ENCODE measurements at regions not wholly inside any gene's neighbourhood (a gene's known extent, or its start where the extent isn't known, plus 50 kb on each side); places are given as distances from the start of the nearest gene placed in this dataset.
"Not testable (repeated sequence)": the region's sequence is repeated elsewhere in the genome, so short reads cannot be mapped to it uniquely, and the experiment has no call there.

DNA sequence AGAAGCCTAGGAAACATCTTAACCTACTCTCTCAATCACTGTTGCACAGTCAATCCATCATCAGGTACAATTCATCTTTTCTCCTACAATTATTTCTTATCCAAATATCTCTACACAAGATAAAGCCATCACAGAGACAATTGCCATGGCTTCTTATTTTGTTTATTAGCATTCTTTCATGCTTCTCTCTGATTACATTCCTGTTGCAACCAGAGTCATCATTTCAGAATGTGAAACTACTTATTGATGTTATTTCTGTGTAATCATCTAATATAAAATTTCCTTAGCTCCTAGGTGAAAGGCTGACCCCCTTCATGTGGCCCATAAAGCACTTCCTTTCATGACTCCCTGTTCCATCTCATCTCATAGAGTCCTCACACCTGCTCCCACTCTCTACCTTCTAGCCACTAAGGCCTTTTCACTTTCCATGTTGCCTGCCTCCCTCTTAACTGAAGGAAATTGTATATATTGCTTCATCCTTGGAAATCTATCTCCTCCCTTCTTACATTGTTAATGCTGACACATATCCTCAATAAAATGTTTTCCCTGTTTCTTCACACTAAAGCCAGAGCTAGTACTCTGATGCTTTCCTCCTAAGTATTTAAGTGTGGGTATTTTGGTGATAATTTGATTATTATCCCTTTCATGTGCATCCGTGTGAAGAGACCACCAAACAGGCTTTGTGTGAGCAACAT is 829.9 kb downstream of the FAT4 start:
- DNase-seq (ENCODE audit: low spot score): no peak

GRCh38 chr4:126168484-126168883 is 853.7 kb downstream of the FAT4 start:
- DNase-seq (ENCODE audit: low spot score): no peak

- DNase-seq (ENCODE audit: low spot score): no peak
Measured at GRCh38 chr4:126172126-126172525, 857.4 kb downstream of the FAT4 start.

GRCh38 chr4:126174627-126175026 is 859.9 kb downstream of the FAT4 start:
- no peak for DNase-seq (ENCODE audit: low spot score)

DNA sequence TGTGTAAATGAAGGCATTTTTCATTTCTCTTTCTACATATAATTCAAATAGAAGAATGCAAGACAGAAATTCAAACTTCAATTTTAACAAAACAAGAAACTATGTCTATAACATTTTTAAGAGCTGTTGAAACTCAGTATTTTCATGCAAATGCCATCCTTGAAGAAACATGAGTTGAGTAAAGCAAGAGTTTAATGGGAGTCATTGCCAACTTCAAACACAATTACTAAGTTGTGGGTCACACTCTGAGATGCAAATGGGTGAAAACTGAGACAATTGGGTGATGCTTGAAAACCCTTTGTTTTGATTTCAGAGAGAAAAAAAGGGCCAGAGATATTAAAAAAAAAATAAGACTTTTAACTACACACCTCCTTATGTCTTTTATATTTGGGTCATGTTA is 865.9 kb downstream of the FAT4 start:
- no peak for DNase-seq (ENCODE audit: low spot score)

DNA sequence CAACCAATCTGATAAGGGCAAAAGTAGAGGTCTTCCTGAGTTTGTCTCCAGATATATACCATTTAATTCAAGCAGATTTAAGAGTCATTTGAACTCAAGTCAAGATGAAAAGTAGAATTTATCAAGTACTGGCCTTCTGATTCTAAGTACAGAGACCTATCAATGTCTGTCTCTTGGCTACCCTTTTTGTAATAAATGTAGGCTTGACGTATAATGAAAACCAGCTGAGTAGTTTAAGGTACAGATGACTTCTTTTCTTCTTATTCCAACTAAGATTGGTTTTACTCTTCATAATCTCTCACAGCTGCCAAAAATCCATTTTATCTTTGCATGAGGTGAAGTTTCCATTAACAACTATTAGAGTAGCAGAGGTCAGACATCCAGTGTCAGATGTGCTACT is 867.6 kb downstream of the FAT4 start:
- no peak for DNase-seq (ENCODE audit: low spot score)

GRCh38 chr4:126182786-126183185 is 868.0 kb downstream of the FAT4 start:
- DNase-seq (ENCODE audit: low spot score): no peak

DNA sequence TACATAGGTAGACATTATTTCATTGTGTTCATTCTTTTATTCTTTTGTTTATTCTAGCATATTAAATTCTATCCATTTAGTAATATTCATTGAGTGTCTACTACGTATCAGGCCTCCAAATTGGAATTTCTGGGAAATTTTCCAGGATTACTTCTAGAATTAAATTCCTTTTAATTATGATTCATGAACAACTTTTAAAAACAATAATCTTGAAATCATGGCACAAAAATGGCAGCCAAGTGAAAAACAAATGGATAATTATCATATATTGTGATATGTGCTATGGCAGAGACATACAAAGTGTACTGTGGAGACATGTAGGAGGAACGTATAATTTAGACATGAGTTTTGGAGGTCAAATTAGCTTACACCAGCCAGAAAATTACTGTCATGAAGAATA is 868.5 kb downstream of the FAT4 start:
- no peak for DNase-seq (ENCODE audit: low spot score)

GRCh38 chr4:126191536-126191935 is 876.8 kb downstream of the FAT4 start:
- DNase-seq (ENCODE audit: low spot score): no peak

- no peak for DNase-seq (ENCODE audit: low spot score)
Measured at GRCh38 chr4:126192506-126192905, 877.8 kb downstream of the FAT4 start.

GRCh38 chr4:126201251-126202138 is 886.7 kb downstream of the FAT4 start:
- DNase-seq (ENCODE audit: low spot score): not testable (repeated sequence)

- no peak for DNase-seq (ENCODE audit: low spot score)
Measured at GRCh38 chr4:126202226-126202625, 887.5 kb downstream of the FAT4 start.

DNA sequence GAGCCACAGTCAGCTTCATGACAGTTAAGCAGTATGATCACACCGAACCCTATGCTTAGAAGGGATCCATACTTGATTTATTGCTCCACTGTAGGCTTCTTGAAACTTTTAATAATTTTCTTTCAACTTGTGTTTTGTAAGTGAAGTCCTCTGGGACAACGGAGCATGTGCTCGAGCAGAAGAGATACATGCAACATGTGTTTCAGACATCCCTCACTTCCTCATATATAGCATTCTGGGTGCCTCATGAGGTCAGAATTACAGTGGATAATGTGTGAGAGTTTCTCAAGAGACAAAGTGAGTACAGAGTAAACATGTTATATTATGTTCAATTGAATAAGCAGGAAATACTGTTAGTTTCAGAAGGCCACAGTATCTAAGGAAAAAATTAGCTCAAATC is 893.2 kb downstream of the FAT4 start:
- DNase-seq (ENCODE audit: low spot score): no peak

GRCh38 chr4:126209147-126209546 is 894.4 kb downstream of the FAT4 start:
- no peak for DNase-seq (ENCODE audit: low spot score)

GRCh38 chr4:126213996-126214395 is 899.2 kb downstream of the FAT4 start:
- DNase-seq (ENCODE audit: low spot score): no peak

GRCh38 chr4:126215759-126216158 is 901.0 kb downstream of the FAT4 start:
- no peak for DNase-seq (ENCODE audit: low spot score)

DNA sequence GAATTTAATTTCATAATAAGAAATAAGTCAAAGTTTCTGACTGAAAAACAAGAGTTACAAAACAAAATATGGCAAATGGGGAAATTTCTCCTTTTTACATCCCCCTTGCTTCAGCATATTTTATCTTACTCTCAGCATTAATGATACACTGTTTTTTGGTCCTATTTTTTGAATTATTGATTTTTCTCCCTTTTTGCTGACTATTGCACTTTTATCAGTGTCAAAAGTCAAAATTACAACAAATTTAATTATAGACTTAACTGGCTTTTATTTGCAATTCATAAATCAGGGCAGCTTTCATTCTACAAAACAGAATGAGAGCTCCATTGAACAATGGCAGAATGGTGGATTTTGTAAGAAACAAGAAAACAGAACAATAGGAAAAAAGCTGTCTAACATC is 901.9 kb downstream of the FAT4 start:
- DNase-seq (ENCODE audit: low spot score): no peak

DNA sequence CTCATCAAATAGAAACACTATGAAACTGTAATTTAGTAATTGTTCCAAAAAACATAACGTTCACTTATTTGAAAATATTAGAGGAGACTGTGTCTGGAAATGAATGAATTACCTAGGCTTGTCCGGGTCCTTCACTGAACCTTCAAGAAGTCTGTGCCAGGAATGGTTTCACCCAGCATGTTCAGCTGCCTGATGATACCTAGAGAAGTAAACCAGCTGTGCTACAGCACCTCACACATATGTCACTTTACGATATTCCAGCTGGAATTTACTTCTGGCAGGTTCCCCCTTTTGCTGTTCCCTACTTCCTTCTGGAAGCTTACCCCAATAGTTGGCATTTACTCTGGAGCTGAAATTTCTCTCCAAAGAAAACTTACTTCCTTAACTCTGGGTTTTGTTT is 906.5 kb downstream of the FAT4 start:
- no peak for DNase-seq (ENCODE audit: low spot score)

DNA sequence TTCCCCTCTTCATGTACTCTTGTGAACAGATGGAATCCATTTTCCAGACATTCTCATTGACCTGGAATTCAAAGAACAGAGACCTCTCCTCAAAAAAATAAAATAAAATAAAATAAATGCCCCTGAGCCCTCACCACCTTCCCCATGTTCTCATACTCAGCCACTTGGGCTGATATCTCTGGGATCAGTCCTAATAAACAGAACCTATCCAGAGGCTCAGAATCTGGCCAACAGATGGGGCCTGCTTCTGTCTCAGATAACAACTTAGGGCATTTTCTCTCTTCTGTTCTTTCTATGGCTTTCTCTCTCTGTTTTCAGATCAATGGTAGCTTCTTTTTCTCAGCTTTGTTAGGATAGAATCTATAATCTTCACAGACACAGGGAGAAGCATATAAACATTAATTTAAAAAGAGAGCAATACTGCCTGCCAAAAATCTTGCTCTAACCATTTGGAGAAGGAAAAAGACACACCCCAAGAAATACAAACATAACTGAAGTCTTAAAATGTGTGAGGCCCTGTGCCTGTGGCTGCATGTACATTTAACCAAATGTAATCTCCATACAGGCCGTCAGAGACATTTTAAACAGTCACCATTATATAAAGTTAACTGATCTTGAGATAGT is 907.1 kb downstream of the FAT4 start:
- no peak for DNase-seq (ENCODE audit: low spot score)

DNA sequence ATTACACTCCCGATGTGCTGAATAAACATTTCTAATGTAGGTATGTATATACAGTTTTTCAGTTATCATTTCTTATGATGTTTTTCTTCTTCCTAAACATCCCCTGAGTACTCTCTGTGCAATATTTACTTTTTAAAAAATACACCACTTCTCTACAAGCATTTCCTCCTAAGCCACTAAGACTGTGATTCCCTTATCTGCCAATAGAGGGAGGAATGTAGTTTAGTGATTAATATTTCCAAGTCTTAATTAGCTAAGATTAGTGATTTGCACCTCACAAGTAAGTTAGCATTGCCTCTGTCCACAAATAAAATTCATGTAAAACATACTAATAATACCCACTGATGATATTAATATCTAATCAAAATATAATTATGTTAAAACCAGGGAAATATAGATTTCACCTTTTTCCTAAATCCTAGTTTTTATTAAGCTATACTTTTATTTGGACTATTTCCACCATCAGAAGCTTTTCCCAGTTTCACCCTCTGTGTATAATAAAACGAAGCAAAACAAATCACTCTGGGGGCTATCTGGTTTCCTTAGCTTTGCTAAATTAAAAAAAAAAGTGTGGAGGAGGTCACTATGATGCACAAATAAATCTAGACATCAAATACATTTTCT is 909.1 kb downstream of the FAT4 start:
- DNase-seq (ENCODE audit: low spot score): no peak

DNA sequence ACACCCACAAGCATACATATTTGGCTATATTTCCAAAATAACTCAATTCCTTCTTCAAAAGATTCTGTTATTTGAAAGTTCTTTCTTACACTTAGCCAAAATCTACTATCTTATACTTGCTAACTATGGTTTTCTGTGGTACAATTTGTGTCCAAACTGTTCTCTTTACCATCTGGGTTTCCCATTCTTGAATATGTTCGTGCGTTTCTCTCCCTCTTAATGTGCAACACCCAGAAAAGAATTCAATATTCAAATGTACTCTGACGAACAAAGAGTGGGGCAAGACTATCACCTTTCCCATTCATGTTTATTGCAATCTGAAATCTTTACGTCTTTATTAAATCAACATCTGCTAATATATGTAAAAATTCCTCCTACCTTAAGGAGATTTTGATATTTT is 912.7 kb downstream of the FAT4 start:
- no peak for DNase-seq (ENCODE audit: low spot score)

DNA sequence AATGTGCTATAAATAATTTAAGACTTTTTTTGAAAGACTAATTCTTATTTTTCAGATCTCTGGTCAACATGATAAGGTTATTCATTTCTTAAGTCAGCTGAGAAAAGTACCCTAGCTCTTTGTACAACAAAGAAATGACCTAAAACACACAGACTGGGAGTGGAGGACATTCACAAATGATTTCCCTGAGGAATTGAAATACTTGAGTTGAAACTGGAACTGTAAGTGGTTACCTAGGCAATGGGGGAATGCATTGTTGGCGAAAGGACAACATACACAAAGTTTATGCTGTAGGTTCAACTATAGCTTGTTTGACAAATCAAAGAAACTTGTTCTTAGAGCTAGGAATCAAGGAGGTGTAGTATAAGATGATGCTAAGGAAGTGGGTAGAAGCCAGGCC is 915.5 kb downstream of the FAT4 start:
- DNase-seq (ENCODE audit: low spot score): no peak

GRCh38 chr4:126233483-126233882 is 918.7 kb downstream of the FAT4 start:
- DNase-seq (ENCODE audit: low spot score): no peak
